ENCODE measurements at regions not wholly inside any gene's neighbourhood (a gene's known extent, or its start where the extent isn't known, plus 50 kb on each side); places are given as distances from the start of the nearest gene placed in this dataset.

DNA sequence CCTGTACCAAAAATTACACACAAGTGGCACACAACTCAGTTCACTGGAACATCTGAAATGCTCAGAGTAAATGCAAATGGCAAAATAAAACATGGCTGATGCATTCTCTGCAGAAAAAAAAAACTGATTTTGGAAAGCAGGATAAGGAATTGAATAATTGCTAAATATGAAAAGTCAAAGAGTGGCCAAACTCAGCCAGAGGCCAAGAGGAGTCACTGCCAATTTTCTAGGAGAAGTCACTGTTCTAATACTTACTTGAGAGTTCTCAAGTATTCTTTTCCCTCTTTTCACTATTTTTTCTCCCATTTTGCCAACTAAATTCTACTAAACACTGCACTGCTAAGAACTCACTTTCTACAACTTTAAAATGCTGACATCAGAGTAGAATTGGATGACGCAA, 1018.6 kb downstream of the TUSC7 start:
- no peak for TF ChIP-seq POLR2A (IDR thresholded peaks at IDR 0.05)
- TF ChIP-seq, protein P1, sequence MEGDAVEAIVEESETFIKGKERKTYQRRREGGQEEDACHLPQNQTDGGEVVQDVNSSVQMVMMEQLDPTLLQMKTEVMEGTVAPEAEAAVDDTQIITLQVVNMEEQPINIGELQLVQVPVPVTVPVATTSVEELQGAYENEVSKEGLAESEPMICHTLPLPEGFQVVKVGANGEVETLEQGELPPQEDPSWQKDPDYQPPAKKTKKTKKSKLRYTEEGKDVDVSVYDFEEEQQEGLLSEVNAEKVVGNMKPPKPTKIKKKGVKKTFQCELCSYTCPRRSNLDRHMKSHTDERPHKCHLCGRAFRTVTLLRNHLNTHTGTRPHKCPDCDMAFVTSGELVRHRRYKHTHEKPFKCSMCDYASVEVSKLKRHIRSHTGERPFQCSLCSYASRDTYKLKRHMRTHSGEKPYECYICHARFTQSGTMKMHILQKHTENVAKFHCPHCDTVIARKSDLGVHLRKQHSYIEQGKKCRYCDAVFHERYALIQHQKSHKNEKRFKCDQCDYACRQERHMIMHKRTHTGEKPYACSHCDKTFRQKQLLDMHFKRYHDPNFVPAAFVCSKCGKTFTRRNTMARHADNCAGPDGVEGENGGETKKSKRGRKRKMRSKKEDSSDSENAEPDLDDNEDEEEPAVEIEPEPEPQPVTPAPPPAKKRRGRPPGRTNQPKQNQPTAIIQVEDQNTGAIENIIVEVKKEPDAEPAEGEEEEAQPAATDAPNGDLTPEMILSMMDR (IDR thresholded peaks at IDR 0.05): no peak

Measured in Peyer's patch (tissue), 4 donors.